ENCODE measurements at regions not wholly inside any gene's neighbourhood (a gene's known extent, or its start where the extent isn't known, plus 50 kb on each side); places are given as distances from the start of the nearest gene placed in this dataset.

- Histone ChIP-seq H2AFZ (ENCODE audit: low read depth, low read length) (no peak overlapping the region), H3K9ac (ENCODE audit: low read length) (no peak overlapping the region), H3K27me3 (ENCODE audit: insufficient read depth, low read depth, low read length) (no peaks in the 10 kb centered on the region), H3K4me3 (ENCODE audit: low read length) (no peak overlapping the region), H3K27ac (ENCODE audit: low read length) (no peak overlapping the region), H4K20me1 (ENCODE audit: insufficient read depth) (no peaks in the 10 kb centered on the region), H3K79me2 (replicated peaks; ENCODE audit: insufficient read depth, low read length) (no peaks in the 10 kb centered on the region), H3K4me2 (ENCODE audit: low read length) (no peak overlapping the region), H3K9me2 (ENCODE audit: insufficient read depth, low read length) (no peaks in the 10 kb centered on the region), H3K36me3 (ENCODE audit: insufficient read depth, low read length) (no peaks in the 10 kb centered on the region), H3K9me3 (ENCODE audit: low read length) (no peaks in the 10 kb centered on the region), H3F3A (ENCODE audit: insufficient read depth, low read length, poor library complexity, severe bottlenecking) (no peaks in the 10 kb centered on the region)
- no peak for TF ChIP-seq REST (IDR thresholded peaks at IDR 0.05; ENCODE audit: borderline replicate concordance)
- TF ChIP-seq EZH2 (IDR thresholded peaks at IDR 0.05; ENCODE audit: borderline replicate concordance, insufficient read depth, low read length, poor library complexity, severe bottlenecking) = no peak
- no peak for TF ChIP-seq TAF1 (IDR thresholded peaks at IDR 0.05; ENCODE audit: low read depth)
- no peak for TF ChIP-seq RAD21 (conservative IDR thresholded peaks at IDR 0.05)
- TF ChIP-seq MXI1 (conservative IDR thresholded peaks at IDR 0.05; ENCODE audit: poor library complexity, severe bottlenecking) = no peak
- TF ChIP-seq EP300 (conservative IDR thresholded peaks at IDR 0.05; ENCODE audit: poor library complexity, severe bottlenecking) = no peak
- no peak for TF ChIP-seq SMC3 (conservative IDR thresholded peaks at IDR 0.05; ENCODE audit: poor library complexity)
- TF ChIP-seq POLR2AphosphoS5 (IDR thresholded peaks at IDR 0.05) = no peak
- TF ChIP-seq CTCF (IDR thresholded peaks at IDR 0.05; ENCODE audit: poor library complexity, severe bottlenecking) = no peak
These were observed 598.0 kb upstream of the NOX3 start for GRCh38 chr6:156053626-156054025.

- Histone ChIP-seq H3K36me3 (ENCODE audit: insufficient read depth, low read length) (no peaks in the 10 kb centered on the region), H3F3A (ENCODE audit: insufficient read depth, low read length, poor library complexity, severe bottlenecking) (no peaks in the 10 kb centered on the region), H3K27me3 (ENCODE audit: insufficient read depth, low read depth, low read length) (no peaks in the 10 kb centered on the region), H2AFZ (ENCODE audit: low read depth, low read length) (no peak overlapping the region), H3K79me2 (replicated peaks; ENCODE audit: insufficient read depth, low read length) (no peaks in the 10 kb centered on the region), H3K9me3 (ENCODE audit: low read length) (no peaks in the 10 kb centered on the region), H3K4me2 (ENCODE audit: low read length) (no peak overlapping the region), H3K27ac (ENCODE audit: low read length) (no peak overlapping the region), H4K20me1 (ENCODE audit: insufficient read depth) (no peaks in the 10 kb centered on the region), H3K4me3 (ENCODE audit: low read length) (no peak overlapping the region), H3K9me2 (ENCODE audit: insufficient read depth, low read length) (no peaks in the 10 kb centered on the region), H3K9ac (ENCODE audit: low read length) (no peak overlapping the region)
- TF ChIP-seq POLR2AphosphoS5 (IDR thresholded peaks at IDR 0.05) (no peak), MXI1 (conservative IDR thresholded peaks at IDR 0.05; ENCODE audit: poor library complexity, severe bottlenecking) (no peak), RAD21 (conservative IDR thresholded peaks at IDR 0.05) (no peak), EZH2 (IDR thresholded peaks at IDR 0.05; ENCODE audit: borderline replicate concordance, insufficient read depth, low read length, poor library complexity, severe bottlenecking) (no peak), EP300 (conservative IDR thresholded peaks at IDR 0.05; ENCODE audit: poor library complexity, severe bottlenecking) (no peak), REST (IDR thresholded peaks at IDR 0.05; ENCODE audit: borderline replicate concordance) (no peak), CTCF (IDR thresholded peaks at IDR 0.05; ENCODE audit: poor library complexity, severe bottlenecking) (no peak), TAF1 (IDR thresholded peaks at IDR 0.05; ENCODE audit: low read depth) (no peak), SMC3 (conservative IDR thresholded peaks at IDR 0.05; ENCODE audit: poor library complexity) (no peak)
These were observed 591.3 kb upstream of the NOX3 start for GRCh38 chr6:156046841-156047449.

Data from neural cell (in vitro differentiated cells).